Mammary epithelial cell (primary cell): ENCODE measurements at regions not wholly inside any gene's neighbourhood (a gene's known extent, or its start where the extent isn't known, plus 50 kb on each side); places are given as distances from the start of the nearest gene placed in this dataset.

Experiments used
- EZH2 ChIP-seq: IDR thresholded peaks from 2 replicates; pipeline ENCODE4 v1.6.1; 2012; ENCODE audit warnings: low read length, inconsistent platforms, borderline replicate concordance
- TF ChIP-seq, protein P1 (sequence below), 2 donors: IDR thresholded peaks in 1 of 2; conservative IDR thresholded peaks in 1 of 2; 2 replicates each; pipeline ENCODE4 v1.5.1; 2011 to 2012; ENCODE audit warnings: inconsistent platforms in 2 of 2, low read length in 2 of 2, mild to moderate bottlenecking in 2 of 2, control low read depth in 1 of 2, low read depth in 1 of 2; ENCODE audit not compliant: insufficient read depth in 1 of 2; ENCODE audit errors: extremely low read depth in 1 of 2

DNA sequence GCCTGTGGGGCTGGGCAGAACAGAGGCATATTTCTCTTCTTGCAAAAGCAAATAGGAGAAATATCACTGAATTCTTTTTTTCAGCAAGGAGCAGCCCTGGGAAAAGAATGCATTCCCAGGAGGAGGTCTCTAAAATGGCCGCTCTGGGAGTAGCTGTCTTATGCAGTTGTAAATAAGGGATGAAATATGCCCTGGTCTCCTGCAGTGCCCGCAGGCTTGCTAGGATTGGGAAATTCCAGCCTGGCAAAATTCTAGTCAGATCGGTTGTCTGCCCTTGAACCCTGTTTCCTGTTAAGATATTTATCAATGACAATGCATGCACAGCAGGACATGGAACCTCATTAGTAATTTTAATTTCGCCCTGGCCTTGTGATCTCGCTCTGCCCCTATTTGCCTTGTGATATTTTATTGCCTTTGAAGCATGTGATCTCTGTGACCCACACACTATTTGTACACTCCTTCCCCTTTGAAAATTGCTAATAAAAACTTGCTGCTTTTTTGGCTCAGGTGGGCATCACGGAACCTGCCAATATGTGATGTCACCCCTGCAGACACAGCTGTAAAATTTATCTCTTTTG is 1993.2 kb downstream of the PCDH9 start:
- TF ChIP-seq, protein P1, sequence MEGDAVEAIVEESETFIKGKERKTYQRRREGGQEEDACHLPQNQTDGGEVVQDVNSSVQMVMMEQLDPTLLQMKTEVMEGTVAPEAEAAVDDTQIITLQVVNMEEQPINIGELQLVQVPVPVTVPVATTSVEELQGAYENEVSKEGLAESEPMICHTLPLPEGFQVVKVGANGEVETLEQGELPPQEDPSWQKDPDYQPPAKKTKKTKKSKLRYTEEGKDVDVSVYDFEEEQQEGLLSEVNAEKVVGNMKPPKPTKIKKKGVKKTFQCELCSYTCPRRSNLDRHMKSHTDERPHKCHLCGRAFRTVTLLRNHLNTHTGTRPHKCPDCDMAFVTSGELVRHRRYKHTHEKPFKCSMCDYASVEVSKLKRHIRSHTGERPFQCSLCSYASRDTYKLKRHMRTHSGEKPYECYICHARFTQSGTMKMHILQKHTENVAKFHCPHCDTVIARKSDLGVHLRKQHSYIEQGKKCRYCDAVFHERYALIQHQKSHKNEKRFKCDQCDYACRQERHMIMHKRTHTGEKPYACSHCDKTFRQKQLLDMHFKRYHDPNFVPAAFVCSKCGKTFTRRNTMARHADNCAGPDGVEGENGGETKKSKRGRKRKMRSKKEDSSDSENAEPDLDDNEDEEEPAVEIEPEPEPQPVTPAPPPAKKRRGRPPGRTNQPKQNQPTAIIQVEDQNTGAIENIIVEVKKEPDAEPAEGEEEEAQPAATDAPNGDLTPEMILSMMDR (conservative IDR thresholded peaks at IDR 0.05 in 1 of 2, IDR thresholded peaks at IDR 0.05 in 1 of 2; ENCODE audit: extremely low read depth in 1 of 2, insufficient read depth in 1 of 2, low read depth in 1 of 2, low read length in 2 of 2) = no peak
- no peak for TF ChIP-seq EZH2
